ENCODE measurements at regions not wholly inside any gene's neighbourhood (a gene's known extent, or its start where the extent isn't known, plus 50 kb on each side); places are given as distances from the start of the nearest gene placed in this dataset.
A peak's percentile ranks its signal among the peaks of the same experiment; 100 is the strongest.
"Not testable (repeated sequence)": the region's sequence is repeated elsewhere in the genome, so short reads cannot be mapped to it uniquely, and the experiment has no call there.

- not testable (repeated sequence) for DNase-seq (ENCODE audit: low spot score)
These were observed 51.7 kb upstream of the PAXBP1 start for GRCh38 chr21:32823296-32823695.

DNA sequence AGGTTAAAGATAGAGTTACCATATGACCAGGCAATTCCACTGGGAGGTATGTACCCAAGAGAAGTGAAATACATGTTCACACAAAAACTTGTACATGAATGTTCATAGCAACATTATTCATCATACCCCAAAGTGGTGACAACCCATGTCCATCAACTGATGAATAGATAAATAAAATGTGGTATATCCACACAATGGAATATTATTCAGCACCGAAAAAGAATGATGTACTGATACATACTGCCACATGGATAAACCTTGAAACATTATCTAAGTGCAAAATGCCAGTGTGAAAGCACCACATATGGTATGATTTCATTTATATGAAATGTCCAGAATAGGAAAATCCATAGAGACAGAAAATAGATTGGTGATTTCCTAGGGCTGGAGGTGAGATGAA is 53.4 kb upstream of the PAXBP1 start:
- DNase-seq (ENCODE audit: low spot score), result no peak

- DNase-seq (ENCODE audit: low spot score), result peak; percentile 50
These were observed 55.0 kb upstream of the PAXBP1 start for GRCh38 chr21:32826329-32827167.

- no peak for DNase-seq (ENCODE audit: low spot score)
These were observed 57.4 kb upstream of the PAXBP1 start for GRCh38 chr21:32828908-32829307.

DNA sequence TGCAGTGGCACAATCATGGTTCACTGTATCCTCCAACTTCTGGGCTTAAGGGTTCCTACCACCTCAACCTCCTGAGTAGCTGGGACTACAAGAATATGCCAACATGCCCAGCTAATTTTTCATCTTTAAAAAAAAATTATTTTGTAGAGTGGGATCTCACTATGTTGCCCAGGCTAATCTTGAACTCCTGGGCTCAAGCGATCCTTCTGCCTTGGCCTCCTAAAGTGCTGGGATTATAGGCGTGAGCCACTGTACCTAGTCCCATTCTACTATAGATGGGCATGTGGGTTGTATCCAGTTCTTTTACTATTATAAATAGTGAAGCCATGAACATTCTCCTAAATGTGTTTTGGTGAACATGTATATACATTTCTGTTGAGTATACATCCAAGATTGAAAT is 57.9 kb upstream of the PAXBP1 start:
- no peak for DNase-seq (ENCODE audit: low spot score)

DNA sequence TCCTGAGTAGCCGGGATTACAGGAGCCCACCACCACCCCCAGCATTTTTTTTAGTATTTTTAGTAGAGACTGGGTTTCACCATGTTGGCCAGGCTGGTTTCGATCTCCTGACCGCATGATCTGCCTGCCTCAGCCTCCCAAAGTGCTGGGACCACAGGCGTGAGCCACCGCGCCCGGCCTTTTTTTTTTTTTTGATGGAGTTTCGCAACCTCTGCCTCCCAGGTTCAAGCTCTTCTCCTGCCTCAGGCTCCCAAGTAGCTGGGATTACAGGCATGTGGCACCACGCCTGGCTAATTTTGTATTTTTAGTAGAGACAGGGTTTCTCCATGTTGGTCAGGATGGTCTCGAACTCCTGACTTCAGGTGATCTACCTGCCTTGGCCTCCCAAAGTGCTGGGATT is 60.2 kb upstream of the PAXBP1 start:
- not testable (repeated sequence) for DNase-seq (ENCODE audit: low spot score)

GRCh38 chr21:32834211-32834915 is 62.8 kb upstream of the PAXBP1 start:
- DNase-seq (ENCODE audit: low spot score), result no peak

DNA sequence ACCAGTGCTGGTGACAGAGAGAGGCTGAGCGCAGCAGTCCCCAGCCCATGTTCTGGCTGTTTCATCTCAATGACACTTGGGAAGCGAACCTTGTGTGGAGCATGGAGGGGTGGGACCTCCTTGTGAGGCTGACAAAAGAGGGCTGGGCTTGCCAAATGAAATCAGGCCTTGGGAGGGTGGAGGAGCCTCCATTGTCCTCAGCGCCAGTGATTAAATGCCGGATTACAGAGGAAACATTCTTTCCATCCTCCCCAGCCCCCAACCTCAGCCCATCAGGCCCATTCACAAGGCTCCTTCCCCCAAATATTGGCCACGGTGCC is 63.3 kb upstream of the PAXBP1 start:
- DNase-seq (ENCODE audit: low spot score), result no peak

DNA sequence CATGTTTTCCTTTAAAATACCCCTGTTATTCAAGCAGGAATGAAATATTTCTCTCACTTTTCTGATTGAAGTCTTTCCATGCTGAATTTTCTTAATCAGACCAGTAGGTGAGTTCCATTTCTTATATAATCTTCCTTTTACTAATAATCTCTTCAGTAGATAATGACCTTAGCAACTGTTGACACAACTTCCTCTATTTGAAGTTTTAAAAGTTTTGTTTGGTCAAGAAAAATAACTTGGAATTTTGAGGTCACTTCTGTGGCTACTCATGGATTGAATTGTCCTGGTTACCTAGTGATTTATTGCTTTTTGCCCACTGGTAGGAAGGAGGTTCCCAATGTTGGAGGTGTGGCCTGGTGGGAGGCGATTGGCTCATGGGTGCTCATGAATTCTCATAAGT is 70.6 kb upstream of the PAXBP1 start:
- DNase-seq (ENCODE audit: low spot score), result no peak

- no peak for DNase-seq (ENCODE audit: low spot score)
These were observed 72.0 kb upstream of the PAXBP1 start for GRCh38 chr21:32843561-32843960.

DNA sequence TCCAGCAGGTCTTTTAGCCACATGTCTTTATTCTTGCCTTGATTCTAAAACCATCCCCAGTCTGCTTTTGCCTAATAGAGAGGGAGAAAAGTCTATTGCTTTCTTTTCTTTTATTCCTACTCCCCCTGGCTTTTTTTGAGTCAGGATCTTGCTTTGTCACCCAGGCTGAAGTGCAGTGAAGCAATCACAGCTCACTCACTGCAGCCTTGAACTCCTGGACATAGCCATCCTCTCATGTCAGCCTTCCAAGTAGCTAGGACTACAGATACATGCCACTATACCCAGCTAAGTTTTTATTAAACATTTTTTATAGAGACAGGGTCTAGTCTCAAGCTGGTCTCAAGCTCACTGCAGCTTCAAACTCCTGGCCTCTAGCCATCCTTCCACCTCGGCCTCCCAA is 72.5 kb upstream of the PAXBP1 start:
- DNase-seq (ENCODE audit: low spot score), result no peak

GRCh38 chr21:32844653-32845436 is 73.3 kb upstream of the PAXBP1 start:
- peak; percentile 44 for DNase-seq (ENCODE audit: low spot score)

DNA sequence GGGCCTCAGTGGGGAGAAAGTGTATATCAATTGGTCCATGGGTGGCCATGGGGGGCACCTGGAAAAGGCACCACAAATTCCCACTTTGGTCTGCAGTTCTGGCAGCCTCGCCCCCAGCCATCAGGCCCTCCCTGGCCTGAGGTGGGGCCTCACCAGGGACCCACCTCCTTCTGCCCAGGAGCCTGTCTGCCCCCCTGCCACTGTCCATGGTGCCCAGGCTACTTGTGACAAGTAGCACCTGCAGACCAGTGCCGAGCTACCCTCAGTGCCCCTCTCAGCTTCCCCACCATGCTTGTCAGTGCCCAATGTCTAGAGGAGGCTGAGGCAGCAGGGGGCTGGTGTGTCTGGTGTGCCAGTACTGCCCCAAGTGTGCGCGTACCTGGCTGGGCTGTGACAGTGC is 87.1 kb upstream of the PAXBP1 start:
- no peak for DNase-seq (ENCODE audit: low spot score)

DNA sequence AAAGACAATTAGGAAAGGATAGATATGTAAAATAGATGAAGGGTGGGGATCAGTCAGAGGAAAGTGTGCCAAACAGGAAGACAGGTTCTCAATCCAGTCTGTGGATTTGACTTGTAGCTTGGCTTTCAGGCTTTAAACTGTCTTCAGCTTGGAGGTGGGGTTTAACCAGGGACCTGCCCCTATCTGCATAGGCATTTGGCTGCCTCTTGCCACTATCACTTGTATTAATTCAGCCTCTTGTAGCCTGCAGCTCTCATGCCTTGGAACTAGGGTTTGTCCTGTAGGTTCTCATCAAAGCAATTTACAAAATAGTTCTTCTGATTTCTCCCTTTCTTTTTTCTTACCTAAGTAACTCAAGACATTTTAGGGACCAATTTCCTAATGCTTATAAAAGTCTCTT is 88.8 kb upstream of the PAXBP1 start:
- no peak for DNase-seq (ENCODE audit: low spot score)

GRCh38 chr21:32861866-32862265 is 90.3 kb upstream of the PAXBP1 start:
- DNase-seq (ENCODE audit: low spot score), result no peak

DNA sequence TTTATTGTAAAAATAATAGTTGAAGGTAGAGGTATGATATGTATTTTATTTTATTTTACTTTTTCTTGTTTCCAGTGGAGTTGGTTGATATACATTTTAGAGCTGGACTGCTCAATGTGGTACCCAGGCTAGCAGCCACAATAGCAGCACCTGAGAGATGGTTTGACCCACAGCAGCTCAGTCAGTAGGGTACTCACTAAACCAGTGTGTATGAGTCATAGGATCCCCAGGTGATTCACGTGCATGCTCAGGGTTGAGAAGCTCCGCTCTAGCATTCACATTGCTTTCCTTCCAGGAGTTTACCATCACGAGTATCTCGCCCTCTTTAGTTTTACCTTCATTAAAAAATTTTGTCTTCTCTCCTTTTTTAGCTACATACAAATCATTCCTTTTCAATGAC is 96.0 kb upstream of the PAXBP1 start:
- no peak for DNase-seq (ENCODE audit: low spot score)

DNA sequence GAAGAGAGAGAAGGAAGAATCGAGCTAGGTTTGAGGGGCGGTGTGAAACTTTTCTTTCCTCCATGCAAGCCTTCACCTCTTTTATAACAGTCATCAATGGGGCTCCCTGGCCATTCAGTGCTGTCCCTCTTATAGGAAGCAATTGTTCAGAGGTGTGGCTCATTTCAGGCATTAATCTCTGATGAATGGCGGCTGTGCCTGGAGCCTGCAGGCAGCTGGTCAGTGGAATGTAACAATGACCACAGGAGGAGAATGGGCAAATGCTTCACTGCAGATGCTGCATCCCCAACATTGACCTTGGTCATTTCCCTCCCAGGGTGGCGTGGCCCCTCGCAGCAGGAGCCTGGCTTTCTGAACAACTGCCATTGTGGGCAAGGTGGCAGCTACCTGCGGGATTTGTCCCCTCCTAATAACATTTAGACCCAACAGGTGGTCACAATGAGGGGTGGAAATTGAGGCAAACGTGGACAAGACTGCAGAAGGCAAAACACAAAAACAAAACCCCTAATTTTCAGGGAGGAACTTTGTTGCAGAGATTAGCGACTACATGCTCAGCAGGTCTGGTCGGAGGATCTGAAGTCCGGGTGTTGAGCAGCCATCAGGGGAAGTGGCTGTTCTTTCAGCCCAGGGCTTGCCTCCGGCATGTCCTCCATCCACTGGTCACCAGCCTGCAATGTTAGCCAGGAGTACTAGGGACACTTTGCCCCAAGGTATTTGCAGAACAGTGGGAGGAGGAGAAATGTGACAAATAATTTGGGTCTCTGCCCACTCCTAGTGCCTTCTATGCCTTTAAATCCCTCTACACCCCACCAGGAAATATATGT is 97.3 kb upstream of the PAXBP1 start:
- DNase-seq (ENCODE audit: low spot score), result no peak

GRCh38 chr21:32869459-32869858 is 97.9 kb upstream of the PAXBP1 start:
- DNase-seq (ENCODE audit: low spot score), result no peak

DNA sequence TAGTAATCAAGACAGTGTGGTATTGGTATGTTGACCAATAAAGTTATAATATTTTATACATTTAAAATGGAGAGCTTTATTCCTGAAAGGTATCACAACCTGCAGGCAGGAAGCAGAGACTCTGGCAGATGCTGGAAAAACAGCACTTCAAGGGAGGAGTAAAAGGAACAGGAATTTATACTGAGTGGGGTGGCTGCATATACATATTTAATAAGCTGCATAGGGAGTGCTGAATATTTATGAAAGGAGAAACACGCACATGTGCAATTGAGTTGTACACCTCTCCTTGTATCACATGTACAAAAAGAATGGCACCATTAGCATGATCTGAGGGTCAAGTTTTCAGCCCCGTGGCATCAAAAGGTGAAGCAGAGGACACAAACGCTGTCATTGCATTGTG is 104.9 kb upstream of the PAXBP1 start:
- no peak for DNase-seq (ENCODE audit: low spot score)

GRCh38 chr21:32877888-32878287 is 106.3 kb upstream of the PAXBP1 start:
- DNase-seq (ENCODE audit: low spot score), result not testable (repeated sequence)

GRCh38 chr21:32878661-32879060 is 107.1 kb upstream of the PAXBP1 start:
- DNase-seq (ENCODE audit: low spot score), result no peak

GRCh38 chr21:32881458-32881857 is 109.9 kb upstream of the PAXBP1 start:
- DNase-seq (ENCODE audit: low spot score), result no peak

Measured in AG08396 (cell line).